GM21381 (cell line): ENCODE measurements at regions not wholly inside any gene's neighbourhood (a gene's known extent, or its start where the extent isn't known, plus 50 kb on each side); places are given as distances from the start of the nearest gene placed in this dataset.
"Not testable (repeated sequence)": the region's sequence is repeated elsewhere in the genome, so short reads cannot be mapped to it uniquely, and the experiment has no call there.

Experiments
- ATAC-seq: cut with Tn5 transposase; IDR thresholded peaks from one replicate; pipeline ENCODE4 v1.9.1; 2021; ENCODE audit warnings: mild to moderate bottlenecking, moderate library complexity; ENCODE audit not compliant: unreplicated experiment

- ATAC-seq, result no peak
Observed at GRCh38 chr1:191457889-191458288, 700.4 kb upstream of the RGS18 start.

GRCh38 chr1:191460234-191460633 is 698.0 kb upstream of the RGS18 start:
- no peak for ATAC-seq

GRCh38 chr1:191483988-191484387 is 674.3 kb upstream of the RGS18 start:
- no peak for ATAC-seq

- no peak for ATAC-seq
Observed at GRCh38 chr1:191490303-191490702, 668.0 kb upstream of the RGS18 start.

- ATAC-seq, result no peak
Observed at GRCh38 chr1:191495040-191495439, 663.2 kb upstream of the RGS18 start.

GRCh38 chr1:191498318-191498717 is 659.9 kb upstream of the RGS18 start:
- ATAC-seq, result no peak

- no peak for ATAC-seq
Observed at GRCh38 chr1:191498825-191499224, 659.4 kb upstream of the RGS18 start.

GRCh38 chr1:191504999-191505398 is 653.3 kb upstream of the RGS18 start:
- ATAC-seq, result no peak

- ATAC-seq, result no peak
Observed at GRCh38 chr1:191508239-191508638, 650.0 kb upstream of the RGS18 start.

GRCh38 chr1:191511480-191511879 is 646.8 kb upstream of the RGS18 start:
- ATAC-seq, result not testable (repeated sequence)

GRCh38 chr1:191517826-191518225 is 640.4 kb upstream of the RGS18 start:
- no peak for ATAC-seq

GRCh38 chr1:191519519-191519918 is 638.7 kb upstream of the RGS18 start:
- no peak for ATAC-seq

GRCh38 chr1:191520345-191520744 is 637.9 kb upstream of the RGS18 start:
- no peak for ATAC-seq

- not testable (repeated sequence) for ATAC-seq
Observed at GRCh38 chr1:191525944-191526343, 632.3 kb upstream of the RGS18 start.

GRCh38 chr1:191528275-191528674 is 630.0 kb upstream of the RGS18 start:
- no peak for ATAC-seq

- no peak for ATAC-seq
Observed at GRCh38 chr1:191530928-191531327, 627.3 kb upstream of the RGS18 start.

GRCh38 chr1:191533254-191533653 is 625.0 kb upstream of the RGS18 start:
- ATAC-seq, result no peak

- no peak for ATAC-seq
Observed at GRCh38 chr1:191536791-191537429, 621.4 kb upstream of the RGS18 start.

- ATAC-seq, result no peak
Observed at GRCh38 chr1:191541758-191542157, 616.5 kb upstream of the RGS18 start.

- no peak for ATAC-seq
Observed at GRCh38 chr1:191542444-191542843, 615.8 kb upstream of the RGS18 start.

GRCh38 chr1:191546803-191547202 is 611.5 kb upstream of the RGS18 start:
- no peak for ATAC-seq

GRCh38 chr1:191551019-191551418 is 607.2 kb upstream of the RGS18 start:
- ATAC-seq, result no peak

GRCh38 chr1:191558379-191558778 is 599.9 kb upstream of the RGS18 start:
- no peak for ATAC-seq
